Caki2 (cell line): ENCODE measurements at regions not wholly inside any gene's neighbourhood (a gene's known extent, or its start where the extent isn't known, plus 50 kb on each side); places are given as distances from the start of the nearest gene placed in this dataset.

Source experiments
- DNase-seq: peaks from one replicate; pipeline ENCODE4 v3.0.0-alpha.2; 2015; ENCODE audit warnings: low read depth
- in situ Hi-C: cut with HindIII; loops from 2 replicates; pipeline ENCODE4 v1.10.0; 2016; ENCODE audit warnings: low sequenced_read_pairs, low pct_unique_long_range_greater_than_20kb, mixed read lengths

DNA sequence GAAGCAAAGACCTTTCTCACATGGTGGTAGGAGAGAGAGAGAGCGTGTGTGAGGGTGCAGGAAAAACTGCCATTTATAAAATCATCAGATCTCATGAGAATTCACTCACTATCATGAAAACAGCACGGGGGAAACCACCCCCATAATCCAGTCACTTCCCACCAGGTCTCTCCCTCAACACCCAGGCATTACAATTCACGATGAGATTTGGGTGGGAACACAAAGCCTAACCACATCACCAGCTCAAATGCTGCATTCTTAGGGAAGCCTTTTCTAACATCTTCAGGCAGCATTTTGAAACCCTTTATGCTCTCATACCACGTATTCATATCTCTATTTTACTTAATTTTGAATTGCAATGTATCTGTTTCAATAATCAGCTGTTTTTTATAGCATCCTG lies 165.9 kb downstream of the TMTC3 start:
- in situ Hi-C loops: no loop called here
- DNase-seq: no peak

DNA sequence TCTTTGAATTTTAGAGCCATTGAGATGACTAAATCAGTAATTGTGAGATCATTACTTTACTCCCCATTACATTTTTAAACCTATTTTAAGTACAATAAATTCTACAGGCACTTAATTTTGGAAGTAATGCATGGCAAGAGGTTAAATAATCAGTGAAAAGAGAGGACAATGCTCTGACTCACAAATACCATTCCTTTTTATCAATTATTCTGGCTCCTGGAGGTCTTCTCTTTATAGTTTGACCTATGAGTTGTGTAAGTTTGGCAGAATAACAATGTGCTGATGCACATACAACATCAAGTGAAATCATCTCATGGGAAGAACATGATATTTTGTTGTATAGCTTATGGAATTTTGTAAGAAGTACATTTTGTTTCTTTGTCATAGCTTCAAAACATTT lies 166.7 kb downstream of the TMTC3 start:
- in situ Hi-C loops: no loop called here
- no peak for DNase-seq

GRCh38 chr12:88309546-88309945 lies 167.4 kb downstream of the TMTC3 start:
- in situ Hi-C loops: no loop called here
- DNase-seq: no peak

DNA sequence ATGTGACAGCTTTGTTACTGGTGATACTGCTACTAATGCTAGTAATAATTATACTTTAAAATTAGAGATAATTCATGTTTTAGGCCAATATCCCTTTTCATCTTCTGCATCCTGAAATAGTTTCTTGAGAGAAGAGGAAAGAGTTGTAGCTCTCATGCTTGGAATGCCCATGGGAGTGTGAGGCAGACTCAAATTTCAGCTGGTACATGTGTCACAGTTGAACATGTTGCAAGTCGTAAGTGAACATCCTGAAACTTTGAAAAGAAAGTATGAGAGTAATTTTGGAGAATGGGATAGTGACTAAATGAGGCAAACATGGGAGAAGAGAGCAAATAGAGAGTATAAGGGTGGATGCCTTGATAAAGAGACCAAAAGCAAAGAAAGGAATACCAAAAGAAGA lies 168.0 kb downstream of the TMTC3 start:
- no peak for DNase-seq
- in situ Hi-C loops: no loop called here

DNA sequence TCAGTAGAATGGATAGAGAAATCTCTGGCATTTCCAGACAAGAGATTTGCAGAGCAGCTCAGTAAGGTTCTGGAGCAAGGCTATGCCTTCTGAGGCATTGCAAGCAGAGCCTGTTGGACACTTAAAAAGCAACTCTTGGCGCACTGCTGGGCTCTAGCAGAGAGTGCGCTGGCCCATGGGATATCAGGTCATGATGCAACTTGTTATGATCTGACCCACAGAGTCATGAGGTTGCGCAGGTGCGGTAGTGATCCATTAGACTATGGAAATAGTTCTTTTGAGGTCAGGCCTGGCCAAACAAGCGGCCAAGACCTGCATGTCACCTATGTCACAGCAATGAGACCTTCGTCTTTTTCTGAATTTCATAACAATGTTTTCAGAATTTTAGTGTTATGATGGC lies 168.6 kb downstream of the TMTC3 start:
- DNase-seq: no peak
- in situ Hi-C loops: no loop called here

DNA sequence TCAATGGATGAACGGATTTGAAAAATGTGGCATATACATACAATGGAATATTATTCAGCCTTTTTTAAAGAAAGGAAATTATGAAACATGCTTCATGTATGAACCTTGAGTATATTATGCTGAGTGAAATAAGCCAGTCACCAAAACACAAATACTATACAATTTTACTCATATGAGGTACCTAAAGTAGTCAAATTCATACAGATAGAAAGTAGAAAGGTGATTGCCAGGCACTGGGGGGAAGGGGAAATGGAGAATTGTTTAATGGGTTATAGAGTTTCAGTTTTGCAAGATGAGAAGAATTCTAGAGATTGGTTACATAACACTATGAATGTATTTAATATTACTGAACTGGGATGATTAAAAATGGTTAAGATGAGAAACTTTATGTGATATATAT lies 171.4 kb downstream of the TMTC3 start:
- no peak for DNase-seq
- in situ Hi-C loops: no loop called here

DNA sequence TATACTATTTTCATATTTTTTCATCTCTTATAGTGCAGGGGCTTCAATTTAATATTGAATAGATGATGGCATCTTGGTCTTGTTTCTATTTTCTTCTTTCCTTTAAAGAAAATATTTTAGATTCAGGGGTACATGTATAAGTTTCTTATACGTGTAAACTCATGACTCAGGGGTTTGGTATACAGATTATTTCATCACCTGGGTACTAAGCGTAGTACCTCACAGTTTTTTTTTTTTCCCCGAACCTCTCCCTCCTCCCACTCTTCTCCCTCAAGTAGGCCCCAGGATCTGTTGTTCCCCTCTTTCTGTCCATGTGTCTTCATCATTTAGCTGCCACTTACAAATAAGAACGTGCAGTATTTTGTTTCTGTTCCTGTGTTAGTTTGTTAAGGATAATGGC lies 172.6 kb downstream of the TMTC3 start:
- no peak for DNase-seq
- in situ Hi-C loops: no loop called here

GRCh38 chr12:88318726-88319125 lies 176.6 kb downstream of the TMTC3 start:
- in situ Hi-C loops: no loop called here
- DNase-seq: no peak

DNA sequence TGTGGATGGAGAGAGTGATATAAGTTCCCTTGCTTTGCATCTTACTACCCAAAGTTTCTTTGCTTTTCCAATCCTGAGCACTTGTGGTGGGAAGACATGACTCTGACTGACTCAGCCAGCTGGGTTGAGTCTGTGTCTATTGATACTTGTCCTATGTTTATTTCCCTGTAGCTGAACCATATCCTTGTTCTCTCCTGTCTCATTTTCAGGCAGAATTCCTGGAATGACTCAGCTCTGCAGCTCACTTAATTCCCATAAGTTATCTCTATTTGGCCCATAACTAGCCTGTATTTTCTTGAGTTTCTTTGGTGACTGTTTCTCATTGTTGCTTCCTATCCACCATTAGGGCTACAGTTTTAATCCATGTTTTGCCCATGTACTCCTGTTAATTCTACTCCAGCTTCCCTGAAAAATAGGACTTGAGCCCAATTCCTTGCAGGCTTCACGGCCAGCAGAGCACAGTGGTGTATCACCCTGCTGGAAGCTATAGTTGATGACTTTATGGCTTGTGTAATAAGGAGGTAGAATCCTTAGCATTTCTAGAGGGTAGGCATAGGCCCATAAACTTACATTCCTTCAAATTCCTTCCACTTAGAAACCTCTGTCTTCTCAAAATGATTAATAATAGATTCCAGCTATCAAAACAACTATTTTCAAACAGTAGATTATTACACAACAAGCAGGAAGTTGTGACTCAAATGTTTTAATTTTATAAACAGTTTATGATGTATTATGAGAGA lies 183.1 kb downstream of the TMTC3 start:
- DNase-seq: peak; percentile 86

GRCh38 chr12:88325816-88326189 lies 183.7 kb downstream of the TMTC3 start:
- in situ Hi-C loops: no loop called here
- DNase-seq: no peak

More for the DNA sequence above, 183.1 kb downstream of the TMTC3 start:
- in situ Hi-C loops: no loop called here

DNA sequence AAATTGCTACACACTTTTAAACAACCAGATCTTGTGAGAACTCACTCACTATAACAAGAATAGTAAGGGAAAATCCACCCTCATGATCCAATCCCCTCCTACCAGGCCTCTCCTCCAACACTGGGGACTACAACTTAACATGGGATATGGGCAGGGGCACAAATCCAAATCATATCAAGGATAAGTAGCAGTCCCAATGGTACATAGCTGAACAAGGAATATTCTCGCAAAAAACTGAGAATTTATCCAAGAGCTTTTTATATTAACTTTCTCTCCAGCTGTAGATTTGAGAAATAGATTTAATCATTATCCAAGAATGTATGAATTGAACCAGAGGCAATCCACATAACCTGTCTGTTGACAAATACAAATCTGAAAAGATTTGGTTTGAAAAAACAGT lies 185.2 kb downstream of the TMTC3 start:
- in situ Hi-C loops: no loop called here
- no peak for DNase-seq

- in situ Hi-C loops: no loop called here
- peak; percentile 29 for DNase-seq
These were observed 186.0 kb downstream of the TMTC3 start for GRCh38 chr12:88328090-88328489.

GRCh38 chr12:88329833-88330232 lies 187.7 kb downstream of the TMTC3 start:
- in situ Hi-C loops: no loop called here
- no peak for DNase-seq

- DNase-seq: peak; percentile 66
- in situ Hi-C loops: no loop called here
These were observed 192.2 kb downstream of the TMTC3 start for GRCh38 chr12:88334271-88334670.

- in situ Hi-C loops: no loop called here
These were observed 194.1 kb downstream of the TMTC3 start for GRCh38 chr12:88336076-88336739.

GRCh38 chr12:88338486-88338885 lies 196.4 kb downstream of the TMTC3 start:
- in situ Hi-C loops: no loop called here
- DNase-seq: no peak

More at GRCh38 chr12:88336076-88336739, 194.1 kb downstream of the TMTC3 start:
- no peak for DNase-seq

- no peak for DNase-seq
These were observed 197.3 kb downstream of the TMTC3 start for GRCh38 chr12:88339254-88339949.

DNA sequence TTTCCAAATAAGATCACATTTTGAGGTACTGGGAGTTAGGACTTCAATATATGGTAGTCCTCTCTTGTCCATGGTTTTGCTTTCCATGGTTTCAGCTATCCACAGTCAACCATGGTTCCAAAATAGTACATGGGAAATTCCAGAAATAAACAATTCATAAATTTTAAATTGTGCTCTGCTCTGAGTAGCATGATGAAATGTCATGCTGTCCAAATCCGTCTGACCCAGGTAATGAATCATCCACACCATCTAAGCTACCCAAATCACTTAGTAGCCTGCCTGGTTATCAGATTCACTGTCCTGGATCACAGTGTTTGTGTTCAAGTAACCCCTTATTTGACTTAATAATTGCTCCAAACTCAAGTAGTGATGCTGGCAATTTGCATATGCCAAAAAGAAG lies 197.9 kb downstream of the TMTC3 start:
- in situ Hi-C loops: no loop called here
- no peak for DNase-seq

More at GRCh38 chr12:88339254-88339949, 197.3 kb downstream of the TMTC3 start:
- in situ Hi-C loops: no loop called here

DNA sequence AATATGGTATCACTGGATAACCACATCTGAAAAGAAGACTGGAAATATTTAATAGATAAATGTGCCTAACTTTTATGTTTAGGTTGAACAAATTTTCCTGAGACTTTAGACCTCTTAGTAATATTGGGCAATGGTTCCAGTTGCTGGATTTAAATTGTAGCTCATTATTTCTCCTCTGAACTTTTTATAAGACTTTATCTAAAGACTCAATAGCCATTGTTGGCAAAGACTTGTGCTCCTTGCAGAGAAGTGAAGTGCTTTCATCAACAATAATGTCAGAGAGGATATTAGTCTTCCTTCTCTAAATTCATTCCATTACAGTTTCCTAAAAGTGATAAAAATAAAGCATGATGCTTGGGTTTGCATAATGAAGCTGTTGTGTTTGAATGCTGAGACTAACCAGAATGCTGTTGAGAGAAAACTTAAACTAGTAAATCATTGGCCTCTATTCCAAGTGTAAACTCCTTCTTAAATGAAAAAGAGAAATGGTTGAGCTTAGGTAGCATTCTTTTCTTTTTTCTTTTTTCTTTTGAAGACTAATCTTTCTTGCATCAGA lies 200.2 kb downstream of the TMTC3 start:
- in situ Hi-C loops: no loop called here
- DNase-seq: no peak
